ENCODE measurements at regions not wholly inside any gene's neighbourhood (a gene's known extent, or its start where the extent isn't known, plus 50 kb on each side); places are given as distances from the start of the nearest gene placed in this dataset.

DNA sequence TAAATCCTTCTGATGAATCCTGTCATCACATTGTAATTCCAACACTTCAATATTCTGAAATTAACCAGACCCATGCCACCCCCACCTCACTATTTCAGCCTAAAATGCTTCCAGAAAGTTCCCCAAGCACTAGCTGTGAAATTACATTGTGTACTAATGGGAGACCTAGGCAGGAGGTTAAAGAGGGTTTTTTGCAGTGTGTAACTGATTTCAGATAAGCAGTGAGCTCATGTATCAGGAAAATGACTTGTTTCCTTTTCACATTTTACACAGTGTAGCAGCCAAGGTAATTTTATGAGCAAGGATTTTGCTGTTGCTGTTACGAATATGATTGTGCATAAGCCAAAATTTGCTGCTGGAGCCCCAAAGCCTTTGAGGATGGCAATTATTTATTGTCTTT is 129.0 kb downstream of the INHBA start:
- TF ChIP-seq, protein P1, sequence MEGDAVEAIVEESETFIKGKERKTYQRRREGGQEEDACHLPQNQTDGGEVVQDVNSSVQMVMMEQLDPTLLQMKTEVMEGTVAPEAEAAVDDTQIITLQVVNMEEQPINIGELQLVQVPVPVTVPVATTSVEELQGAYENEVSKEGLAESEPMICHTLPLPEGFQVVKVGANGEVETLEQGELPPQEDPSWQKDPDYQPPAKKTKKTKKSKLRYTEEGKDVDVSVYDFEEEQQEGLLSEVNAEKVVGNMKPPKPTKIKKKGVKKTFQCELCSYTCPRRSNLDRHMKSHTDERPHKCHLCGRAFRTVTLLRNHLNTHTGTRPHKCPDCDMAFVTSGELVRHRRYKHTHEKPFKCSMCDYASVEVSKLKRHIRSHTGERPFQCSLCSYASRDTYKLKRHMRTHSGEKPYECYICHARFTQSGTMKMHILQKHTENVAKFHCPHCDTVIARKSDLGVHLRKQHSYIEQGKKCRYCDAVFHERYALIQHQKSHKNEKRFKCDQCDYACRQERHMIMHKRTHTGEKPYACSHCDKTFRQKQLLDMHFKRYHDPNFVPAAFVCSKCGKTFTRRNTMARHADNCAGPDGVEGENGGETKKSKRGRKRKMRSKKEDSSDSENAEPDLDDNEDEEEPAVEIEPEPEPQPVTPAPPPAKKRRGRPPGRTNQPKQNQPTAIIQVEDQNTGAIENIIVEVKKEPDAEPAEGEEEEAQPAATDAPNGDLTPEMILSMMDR (conservative IDR thresholded peaks at IDR 0.05; ENCODE audit: low read length), result no peak
- TF ChIP-seq EZH2phosphoT487 (IDR thresholded peaks at IDR 0.05; ENCODE audit: borderline replicate concordance), result no peak
